HepG2 (cell line): ENCODE measurements at regions not wholly inside any gene's neighbourhood (a gene's known extent, or its start where the extent isn't known, plus 50 kb on each side); places are given as distances from the start of the nearest gene placed in this dataset.

ENCODE experiments used
- DNMT3B ChIP-seq: conservative IDR thresholded peaks from 2 replicates; pipeline ENCODE4 v1.6.1; 2016; ENCODE audit warnings: missing biosample characterization, control low read depth
- FIP1L1 ChIP-seq: fragments of 200-400 bp; formaldehyde crosslinking; IDR thresholded peaks from 2 replicates; pipeline ENCODE4 v1.6.1; 2018; ENCODE audit warnings: low read depth, mild to moderate bottlenecking, low read length, moderate library complexity, borderline replicate concordance; ENCODE audit not compliant: insufficient read depth
- FOXA3 ChIP-seq: IDR thresholded peaks from 2 replicates; pipeline ENCODE4 v1.6.1; 2016; ENCODE audit warnings: missing genetic modification reagents, missing compliant biosample characterization
- HMGXB4 ChIP-seq, 2 experiments: sonication (generic) in 1 of 2; formaldehyde crosslinking in 1 of 2; IDR thresholded peaks; 2 replicates each; pipeline versions ENCODE4 v1.4.0 to v1.6.1; 2018 to 2020; ENCODE audit warnings: missing genetic modification reagents in 2 of 2, borderline replicate concordance in 1 of 2, low read depth in 1 of 2, mild to moderate bottlenecking in 1 of 2, missing biosample characterization in 1 of 2
- MIER3 ChIP-seq: IDR thresholded peaks from 2 replicates; pipeline ENCODE4 v1.6.1; 2016; ENCODE audit warnings: missing compliant biosample characterization, borderline replicate concordance
- NFYC ChIP-seq: IDR thresholded peaks from 2 replicates; pipeline ENCODE4 v1.6.1; 2016; ENCODE audit warnings: missing genetic modification reagents, missing compliant biosample characterization
- SP140L ChIP-seq: sonication (generic); formaldehyde crosslinking; IDR thresholded peaks from 2 replicates; pipeline ENCODE4 v1.4.0; 2020; ENCODE audit warnings: missing genetic modification reagents, borderline replicate concordance
- ZFP1 ChIP-seq: IDR thresholded peaks from 2 replicates; pipeline ENCODE4 v1.6.1; 2016
- ZNF318 ChIP-seq: sonication (generic); formaldehyde crosslinking; IDR thresholded peaks from 2 replicates; pipeline ENCODE4 v1.4.0; 2020; ENCODE audit warnings: mild to moderate bottlenecking, missing genetic modification reagents
- ZNF407 ChIP-seq: sonication (generic); formaldehyde crosslinking; IDR thresholded peaks from one replicate; pipeline ENCODE4 v1.5.1; 2020; ENCODE audit warnings: mild to moderate bottlenecking, missing genetic modification reagents; ENCODE audit errors: not compliant biosample characterization
- ZNF614 ChIP-seq: IDR thresholded peaks from 2 replicates; pipeline ENCODE4 v1.6.1; 2018; ENCODE audit warnings: missing biosample characterization, missing genetic modification reagents, inconsistent platforms, borderline replicate concordance
- ZNF644 ChIP-seq: IDR thresholded peaks from 2 replicates; pipeline ENCODE4 v1.6.1; 2016; ENCODE audit warnings: low read depth
- ZNF768 ChIP-seq: sonication (generic); formaldehyde crosslinking; IDR thresholded peaks from 2 replicates; pipeline ENCODE4 v1.4.0; 2020; ENCODE audit warnings: missing genetic modification reagents

GRCh38 chr12:58775396-58775795, 144.9 kb downstream of the LRIG3 start (continued):
- TF ChIP-seq ZNF318 (CRISPR knock-in tag) (no peak), ZNF407 (CRISPR knock-in tag) (no peak), NFYC (no peak), HMGXB4 (CRISPR knock-in tag; IDR thresholded peaks at IDR 0.05; ENCODE audit: borderline replicate concordance in 1 of 2, low read depth in 1 of 2) (no peak), DNMT3B (no peak), ZNF614 (CRISPR knock-in tag) (no peak), ZNF644 (no peak), ZFP1 (CRISPR knock-in tag) (no peak), MIER3 (no peak), ZNF768 (no peak), FOXA3 (no peak), SP140L (CRISPR knock-in tag) (no peak), FIP1L1 (no peak)
